GM23248 (cell line): ENCODE measurements at regions not wholly inside any gene's neighbourhood (a gene's known extent, or its start where the extent isn't known, plus 50 kb on each side); places are given as distances from the start of the nearest gene placed in this dataset.

Experiments
- EZH2 ChIP-seq: fragments of 200-600 bp; sonication (generic); IDR thresholded peaks from 2 replicates; pipeline ENCODE4 v1.6.1; 2018; ENCODE audit warnings: antibody characterized with exemption, mild to moderate bottlenecking; ENCODE audit not compliant: insufficient read depth, poor library complexity, severe bottlenecking
- EZH2phosphoT487 ChIP-seq: fragments of 200-600 bp; sonication (generic); IDR thresholded peaks from 2 replicates; pipeline ENCODE4 v1.6.1; 2018; ENCODE audit warnings: antibody characterized with exemption, moderate library complexity, mild to moderate bottlenecking, low read depth; ENCODE audit not compliant: insufficient read depth

- no peak for TF ChIP-seq EZH2phosphoT487
- no peak for TF ChIP-seq EZH2
Observed at GRCh38 chr4:97139791-97140190, 1003.5 kb downstream of the STPG2 start.
